GM12864 (cell line): ENCODE measurements at regions not wholly inside any gene's neighbourhood (a gene's known extent, or its start where the extent isn't known, plus 50 kb on each side); places are given as distances from the start of the nearest gene placed in this dataset.

ENCODE experiments used
- DNase-seq: peaks from one replicate; pipeline ENCODE4 v3.0.0-alpha.2; 2011; ENCODE audit warnings: low read depth
- H3K4me3 ChIP-seq: 2 replicates; pipeline ENCODE4 v1.5.1; 2011; ENCODE audit warnings: mild to moderate bottlenecking, low read depth, low read length, control low read depth
- TF ChIP-seq, protein P1 (sequence below): IDR thresholded peaks from 2 replicates; pipeline ENCODE4 v1.5.1; 2011; ENCODE audit warnings: low read depth, mild to moderate bottlenecking, moderate library complexity, low read length, control low read depth, inconsistent platforms; ENCODE audit errors: missing control alignments

- no peak for DNase-seq
- TF ChIP-seq, protein P1, sequence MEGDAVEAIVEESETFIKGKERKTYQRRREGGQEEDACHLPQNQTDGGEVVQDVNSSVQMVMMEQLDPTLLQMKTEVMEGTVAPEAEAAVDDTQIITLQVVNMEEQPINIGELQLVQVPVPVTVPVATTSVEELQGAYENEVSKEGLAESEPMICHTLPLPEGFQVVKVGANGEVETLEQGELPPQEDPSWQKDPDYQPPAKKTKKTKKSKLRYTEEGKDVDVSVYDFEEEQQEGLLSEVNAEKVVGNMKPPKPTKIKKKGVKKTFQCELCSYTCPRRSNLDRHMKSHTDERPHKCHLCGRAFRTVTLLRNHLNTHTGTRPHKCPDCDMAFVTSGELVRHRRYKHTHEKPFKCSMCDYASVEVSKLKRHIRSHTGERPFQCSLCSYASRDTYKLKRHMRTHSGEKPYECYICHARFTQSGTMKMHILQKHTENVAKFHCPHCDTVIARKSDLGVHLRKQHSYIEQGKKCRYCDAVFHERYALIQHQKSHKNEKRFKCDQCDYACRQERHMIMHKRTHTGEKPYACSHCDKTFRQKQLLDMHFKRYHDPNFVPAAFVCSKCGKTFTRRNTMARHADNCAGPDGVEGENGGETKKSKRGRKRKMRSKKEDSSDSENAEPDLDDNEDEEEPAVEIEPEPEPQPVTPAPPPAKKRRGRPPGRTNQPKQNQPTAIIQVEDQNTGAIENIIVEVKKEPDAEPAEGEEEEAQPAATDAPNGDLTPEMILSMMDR: no peak
- no peak overlapping the region for H3K4me3 ChIP-seq
Observed at GRCh38 chr16:47928008-47928407, 227.8 kb downstream of the ABCC12 start.

- H3K4me3 ChIP-seq: no peak overlapping the region
- TF ChIP-seq, protein P1: no peak
- DNase-seq: no peak
Observed at GRCh38 chr16:47927330-47927729, 228.5 kb downstream of the ABCC12 start.

DNA sequence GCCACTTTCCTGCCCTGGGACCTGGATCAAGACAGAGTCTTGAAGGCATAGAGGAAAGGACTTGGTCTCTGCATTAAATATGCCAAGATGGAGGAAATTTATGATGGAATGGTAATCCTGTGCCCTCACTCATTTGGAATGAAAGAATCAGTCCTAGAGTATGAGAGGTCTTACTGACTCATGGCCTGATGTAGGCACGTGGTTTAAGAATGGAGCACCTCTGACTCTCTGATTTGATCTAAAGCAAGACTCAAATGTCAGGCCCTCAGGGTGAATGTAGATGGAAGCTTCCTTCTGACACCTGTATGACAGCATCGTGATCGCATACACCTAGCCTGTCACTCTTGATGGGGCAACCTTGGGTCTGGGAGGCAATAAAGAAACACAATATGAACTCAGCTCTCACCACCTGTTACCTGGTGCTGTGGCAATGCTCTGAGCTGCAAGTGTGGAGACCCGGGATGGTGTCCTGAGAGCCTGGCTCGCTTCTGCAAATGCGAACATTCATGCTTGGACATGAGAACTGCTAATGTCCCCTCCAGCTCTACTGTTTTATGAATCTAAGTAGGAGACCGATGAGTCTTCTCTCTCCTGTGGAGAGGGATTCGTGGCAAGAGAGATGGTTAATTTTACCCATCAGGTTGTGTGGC lies 229.9 kb downstream of the ABCC12 start:
- no peak overlapping the region for H3K4me3 ChIP-seq
- TF ChIP-seq, protein P1: no peak
- no peak for DNase-seq

- DNase-seq: no peak
- TF ChIP-seq, protein P1: no peak
- no peak overlapping the region for H3K4me3 ChIP-seq
Observed at GRCh38 chr16:47924950-47925349, 230.8 kb downstream of the ABCC12 start.

DNA sequence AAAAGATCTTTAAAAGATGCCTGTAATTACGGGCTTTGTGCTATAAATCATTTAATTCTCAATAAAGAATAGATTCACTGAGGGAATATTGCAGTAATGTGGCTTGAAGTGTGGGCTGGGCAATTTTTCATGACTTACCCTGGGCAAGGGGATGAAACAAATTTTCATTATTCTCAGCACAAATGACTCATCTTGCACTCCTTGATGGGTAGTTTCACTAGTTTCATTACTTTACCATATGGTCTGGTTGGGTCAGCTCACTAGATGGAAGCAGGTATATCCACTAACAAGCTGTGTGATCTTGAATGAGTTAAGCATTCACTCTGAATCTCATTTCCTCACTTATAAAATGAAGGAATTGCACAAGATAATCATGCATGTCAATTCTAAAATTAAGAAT lies 234.3 kb downstream of the ABCC12 start:
- TF ChIP-seq, protein P1: no peak
- H3K4me3 ChIP-seq: no peak overlapping the region
- DNase-seq: no peak

GRCh38 chr16:47920709-47921108 lies 235.1 kb downstream of the ABCC12 start:
- TF ChIP-seq, protein P1: no peak
- no peak for DNase-seq

DNA sequence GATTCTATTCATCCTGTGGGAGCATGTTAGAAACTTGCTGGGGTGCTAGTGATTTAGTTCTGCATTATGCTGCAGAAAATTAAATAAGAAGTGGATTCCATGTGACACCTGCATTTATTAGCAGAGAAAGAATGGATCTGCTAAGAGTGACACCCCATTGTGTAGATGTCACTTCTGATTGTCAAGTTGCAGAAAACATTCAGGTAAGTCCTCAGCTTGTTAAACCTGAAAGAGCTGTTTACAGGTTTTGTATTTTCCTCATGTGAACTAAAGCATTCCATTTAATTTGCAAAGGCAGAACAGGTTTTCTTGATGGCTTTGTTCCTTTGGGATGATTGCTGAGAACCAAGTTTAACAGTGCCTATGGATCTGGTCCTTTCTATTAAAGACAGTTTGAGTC lies 238.7 kb downstream of the ABCC12 start:
- no peak for DNase-seq
- H3K4me3 ChIP-seq: no peak overlapping the region
- TF ChIP-seq, protein P1: no peak

More at GRCh38 chr16:47920709-47921108, 235.1 kb downstream of the ABCC12 start:
- H3K4me3 ChIP-seq: no peak overlapping the region
